ENCODE measurements at regions not wholly inside any gene's neighbourhood (a gene's known extent, or its start where the extent isn't known, plus 50 kb on each side); places are given as distances from the start of the nearest gene placed in this dataset.
"Not testable (repeated sequence)": the region's sequence is repeated elsewhere in the genome, so short reads cannot be mapped to it uniquely, and the experiment has no call there.

GRCh38 chr5:118592229-118593002 lies 395.9 kb downstream of the DTWD2 start:
- H3K27ac ChIP-seq, result no peak overlapping the region
- TF ChIP-seq ZFX (IDR thresholded peaks at IDR 0.05; ENCODE audit: borderline replicate concordance), result no peak
- no peak for TF ChIP-seq CTCF (IDR thresholded peaks at IDR 0.05)

GRCh38 chr5:118590806-118591205 lies 397.5 kb downstream of the DTWD2 start:
- no peak for TF ChIP-seq ZFX (IDR thresholded peaks at IDR 0.05; ENCODE audit: borderline replicate concordance)
- TF ChIP-seq CTCF (IDR thresholded peaks at IDR 0.05), result no peak
- no peak overlapping the region for H3K27ac ChIP-seq

GRCh38 chr5:118580949-118581348 lies 407.4 kb downstream of the DTWD2 start:
- no peak for TF ChIP-seq CTCF (IDR thresholded peaks at IDR 0.05)
- TF ChIP-seq ZFX (IDR thresholded peaks at IDR 0.05; ENCODE audit: borderline replicate concordance), result no peak
- H3K27ac ChIP-seq, result no peak overlapping the region

- H3K27ac ChIP-seq, result no peak overlapping the region
- TF ChIP-seq CTCF (IDR thresholded peaks at IDR 0.05), result no peak
- TF ChIP-seq ZFX (IDR thresholded peaks at IDR 0.05; ENCODE audit: borderline replicate concordance), result no peak
Observed at GRCh38 chr5:118578093-118578492, 410.3 kb downstream of the DTWD2 start.

GRCh38 chr5:118577621-118578020 lies 410.7 kb downstream of the DTWD2 start:
- no peak for TF ChIP-seq CTCF (IDR thresholded peaks at IDR 0.05)
- TF ChIP-seq ZFX (IDR thresholded peaks at IDR 0.05; ENCODE audit: borderline replicate concordance), result no peak
- H3K27ac ChIP-seq, result no peak overlapping the region

GRCh38 chr5:118570276-118570675 lies 418.1 kb downstream of the DTWD2 start:
- H3K27ac ChIP-seq, result not testable (repeated sequence)

GRCh38 chr5:118569596-118569995 lies 418.8 kb downstream of the DTWD2 start:
- not testable (repeated sequence) for H3K27ac ChIP-seq

- TF ChIP-seq CTCF (IDR thresholded peaks at IDR 0.05) (no peak), ZFX (IDR thresholded peaks at IDR 0.05; ENCODE audit: borderline replicate concordance) (no peak)
- no peak overlapping the region for H3K27ac ChIP-seq
Observed at GRCh38 chr5:118565335-118565971, 422.9 kb downstream of the DTWD2 start.

Data from 22Rv1 (cell line).